ENCODE measurements at regions not wholly inside any gene's neighbourhood (a gene's known extent, or its start where the extent isn't known, plus 50 kb on each side); places are given as distances from the start of the nearest gene placed in this dataset.

GRCh38 chr15:66999046-66999968 is 66.1 kb upstream of the SMAD3 start:
- DNase-seq, result no peak

GRCh38 chr15:67000896-67001295 is 64.5 kb upstream of the SMAD3 start:
- no peak for DNase-seq

- no peak for DNase-seq
Measured at GRCh38 chr15:67002368-67002767, 63.0 kb upstream of the SMAD3 start.

- no peak for DNase-seq
Measured at GRCh38 chr15:67003586-67003985, 61.8 kb upstream of the SMAD3 start.

GRCh38 chr15:67004142-67004541 is 61.3 kb upstream of the SMAD3 start:
- no peak for DNase-seq

- no peak for DNase-seq
Measured at GRCh38 chr15:67005294-67005996, 60.0 kb upstream of the SMAD3 start.

GRCh38 chr15:67006083-67007065 is 59.0 kb upstream of the SMAD3 start:
- no peak for DNase-seq

GRCh38 chr15:67009576-67010569 is 55.5 kb upstream of the SMAD3 start:
- no peak for DNase-seq

- no peak for DNase-seq
Measured at GRCh38 chr15:67010898-67011616, 54.3 kb upstream of the SMAD3 start.

GRCh38 chr15:67011617-67012005 is 53.8 kb upstream of the SMAD3 start:
- no peak for DNase-seq

- DNase-seq, result no peak
Measured at GRCh38 chr15:67013696-67014095, 51.7 kb upstream of the SMAD3 start.
